LNCAP (cell line): ENCODE measurements at regions not wholly inside any gene's neighbourhood (a gene's known extent, or its start where the extent isn't known, plus 50 kb on each side); places are given as distances from the start of the nearest gene placed in this dataset.

Experiments
- TF ChIP-seq, protein P1 (sequence below): fragments of 450-650 bp; IDR thresholded peaks from 2 replicates; pipeline ENCODE4 v1.5.1; 2017; ENCODE audit warnings: mild to moderate bottlenecking

GRCh38 chr11:64453466-64453865, 94.5 kb downstream of the RPS6KA4 start:
- TF ChIP-seq, protein P1, sequence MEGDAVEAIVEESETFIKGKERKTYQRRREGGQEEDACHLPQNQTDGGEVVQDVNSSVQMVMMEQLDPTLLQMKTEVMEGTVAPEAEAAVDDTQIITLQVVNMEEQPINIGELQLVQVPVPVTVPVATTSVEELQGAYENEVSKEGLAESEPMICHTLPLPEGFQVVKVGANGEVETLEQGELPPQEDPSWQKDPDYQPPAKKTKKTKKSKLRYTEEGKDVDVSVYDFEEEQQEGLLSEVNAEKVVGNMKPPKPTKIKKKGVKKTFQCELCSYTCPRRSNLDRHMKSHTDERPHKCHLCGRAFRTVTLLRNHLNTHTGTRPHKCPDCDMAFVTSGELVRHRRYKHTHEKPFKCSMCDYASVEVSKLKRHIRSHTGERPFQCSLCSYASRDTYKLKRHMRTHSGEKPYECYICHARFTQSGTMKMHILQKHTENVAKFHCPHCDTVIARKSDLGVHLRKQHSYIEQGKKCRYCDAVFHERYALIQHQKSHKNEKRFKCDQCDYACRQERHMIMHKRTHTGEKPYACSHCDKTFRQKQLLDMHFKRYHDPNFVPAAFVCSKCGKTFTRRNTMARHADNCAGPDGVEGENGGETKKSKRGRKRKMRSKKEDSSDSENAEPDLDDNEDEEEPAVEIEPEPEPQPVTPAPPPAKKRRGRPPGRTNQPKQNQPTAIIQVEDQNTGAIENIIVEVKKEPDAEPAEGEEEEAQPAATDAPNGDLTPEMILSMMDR, result no peak

GRCh38 chr11:64455456-64456261, 96.7 kb downstream of the RPS6KA4 start:
- TF ChIP-seq, protein P1, result no peak

DNA sequence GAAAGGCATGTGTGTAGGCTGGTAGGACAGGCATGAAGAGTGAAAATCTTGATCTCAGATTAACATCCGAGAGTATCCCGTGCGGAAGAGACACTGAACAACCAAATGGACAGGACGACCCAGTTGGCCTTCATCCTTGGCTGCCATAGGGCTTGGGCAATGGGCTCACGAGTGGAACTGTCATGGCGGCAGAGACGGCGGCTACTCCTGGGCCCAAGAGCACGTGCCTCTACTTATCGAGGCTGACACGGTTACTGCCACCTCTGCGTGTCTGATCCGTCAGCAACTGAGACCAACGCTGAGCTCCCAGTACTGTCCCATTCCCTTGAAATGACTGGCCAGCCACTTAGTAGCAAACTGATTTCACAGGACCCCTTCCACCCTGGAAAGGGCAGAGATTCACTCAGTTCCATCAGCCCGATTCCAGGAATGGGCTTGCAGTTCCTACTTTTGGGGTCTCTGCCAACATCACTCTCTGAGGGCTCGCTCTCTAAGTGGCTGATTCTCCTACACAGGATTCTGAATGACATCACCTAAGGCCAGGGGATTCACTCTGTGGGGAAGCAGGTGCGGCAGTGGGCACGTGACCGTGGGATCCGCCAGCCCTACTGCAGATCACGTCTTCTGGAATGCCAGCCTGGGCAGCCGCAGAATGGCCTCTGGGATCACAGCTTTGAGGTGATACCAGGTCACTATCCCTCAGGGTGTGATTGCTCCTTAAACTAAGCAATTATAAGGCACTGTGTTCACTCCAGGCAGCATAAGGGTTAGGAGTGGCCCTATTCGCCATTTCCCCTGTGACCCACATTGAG, 97.8 kb downstream of the RPS6KA4 start:
- TF ChIP-seq, protein P1, result no peak

DNA sequence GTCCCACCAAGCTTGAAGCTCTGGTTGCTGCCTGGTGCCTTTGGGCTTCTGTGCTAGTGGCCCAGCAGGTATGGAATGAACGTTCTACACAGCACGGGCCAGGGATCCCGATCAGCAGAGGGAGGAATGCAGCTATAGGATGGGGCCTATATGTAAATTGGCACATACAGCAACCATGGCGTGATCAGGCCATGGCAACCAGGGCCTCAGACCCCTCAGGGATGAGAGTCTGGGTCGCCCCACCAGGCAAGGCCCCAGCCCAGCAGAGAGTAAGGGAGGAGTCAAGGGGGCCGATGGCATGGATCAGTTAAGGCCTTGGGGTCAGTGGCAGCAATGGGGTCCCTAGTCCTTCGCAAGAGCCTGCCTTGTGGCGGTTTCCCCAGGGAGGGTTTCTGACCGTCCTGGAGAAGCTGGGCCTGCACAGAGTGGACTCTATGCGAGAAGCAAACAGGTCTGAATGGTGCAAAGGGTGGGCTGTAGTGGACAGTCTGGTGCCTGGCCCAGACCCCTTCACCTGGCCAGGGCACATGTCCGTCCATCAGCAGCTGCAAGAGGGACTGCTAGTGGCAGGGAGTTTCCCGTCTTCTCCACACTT, 98.2 kb upstream of the SLC22A11 start:
- TF ChIP-seq, protein P1, result no peak

- TF ChIP-seq, protein P1, result no peak
Measured at GRCh38 chr11:64458997-64459396, 96.7 kb upstream of the SLC22A11 start.

- TF ChIP-seq, protein P1, result no peak
Measured at GRCh38 chr11:64459609-64460008, 96.1 kb upstream of the SLC22A11 start.

GRCh38 chr11:64461081-64461480, 94.7 kb upstream of the SLC22A11 start:
- TF ChIP-seq, protein P1, result no peak
